Fibroblast of lung (primary cell): ENCODE measurements at regions not wholly inside any gene's neighbourhood (a gene's known extent, or its start where the extent isn't known, plus 50 kb on each side); places are given as distances from the start of the nearest gene placed in this dataset.

Source experiments
- DNase-seq, 2 donors: peaks; one replicate each; pipeline versions ENCODE4 v3.0.0 to v3.0.0-alpha.2; 2010; ENCODE audit warnings: low read depth in 2 of 2
- H2AFZ ChIP-seq: 2 replicates; pipeline ENCODE4 v1.5.1; 2012; ENCODE audit warnings: low read length, control low read depth, inconsistent platforms
- H3K27ac ChIP-seq: 2 replicates; pipeline ENCODE4 v1.5.1; 2011; ENCODE audit warnings: low read length, control low read depth; ENCODE audit not compliant: insufficient read depth
- H3K27me3 ChIP-seq: 2 replicates; pipeline ENCODE4 v1.5.1; 2011; ENCODE audit warnings: mild to moderate bottlenecking, low read length; ENCODE audit not compliant: control insufficient read depth, insufficient read depth
- H3K36me3 ChIP-seq: 2 replicates; pipeline ENCODE4 v1.5.1; 2011; ENCODE audit warnings: low read length; ENCODE audit not compliant: control insufficient read depth, insufficient read depth
- H3K4me1 ChIP-seq: 2 replicates; pipeline ENCODE4 v1.5.1; 2011; ENCODE audit warnings: low read length; ENCODE audit not compliant: control insufficient read depth, insufficient read depth; ENCODE audit errors: extremely low read depth
- H3K4me2 ChIP-seq: 2 replicates; pipeline ENCODE4 v1.5.1; 2011; ENCODE audit warnings: low read length, control low read depth; ENCODE audit not compliant: insufficient read depth; ENCODE audit errors: extremely low read depth
- H3K4me3 ChIP-seq, 4 experiments: fragments of 200-600 bp in 1 of 4; sonication (generic) in 1 of 4; replicated peaks in 1 of 4; 2 replicates each; pipeline ENCODE4 v1.5.1; 2011 to 2016; ENCODE audit warnings: low read length in 4 of 4, low read depth in 3 of 4, mild to moderate bottlenecking in 3 of 4, control low read depth in 2 of 4, inconsistent platforms in 1 of 4, mixed read lengths in 1 of 4; ENCODE audit not compliant: insufficient read depth in 1 of 4; ENCODE audit errors: control extremely low read depth in 1 of 4
- H3K79me2 ChIP-seq: 2 replicates; pipeline ENCODE4 v1.5.1; 2012; ENCODE audit warnings: mild to moderate bottlenecking, low read length, inconsistent platforms; ENCODE audit not compliant: control insufficient read depth, insufficient read depth
- H3K9ac ChIP-seq: 2 replicates; pipeline ENCODE4 v1.5.1; 2011; ENCODE audit warnings: mild to moderate bottlenecking, low read length, control low read depth; ENCODE audit not compliant: insufficient read depth
- H3K9me3 ChIP-seq: 2 replicates; pipeline ENCODE4 v1.5.1; 2012; ENCODE audit warnings: low read depth, low read length; ENCODE audit not compliant: control insufficient read depth, insufficient read depth
- H4K20me1 ChIP-seq: 2 replicates; pipeline ENCODE4 v1.5.1; 2011; ENCODE audit warnings: low read length; ENCODE audit not compliant: control insufficient read depth, insufficient read depth; ENCODE audit errors: extremely low read depth
- EZH2 ChIP-seq: IDR thresholded peaks from 2 replicates; pipeline ENCODE4 v1.5.1; 2012; ENCODE audit warnings: low read length, control low read depth, mild to moderate bottlenecking; ENCODE audit errors: missing control alignments
- TF ChIP-seq, protein P1 (sequence below), 2 donors: IDR thresholded peaks in 1 of 2; conservative IDR thresholded peaks in 1 of 2; 1 replicate in 1 of 2; 2 replicates in 1 of 2; pipeline ENCODE4 v1.5.1; 2011 to 2012; ENCODE audit warnings: low read length in 2 of 2, control low read depth in 1 of 2, inconsistent platforms in 1 of 2, low read depth in 1 of 2, mild to moderate bottlenecking in 1 of 2

DNA sequence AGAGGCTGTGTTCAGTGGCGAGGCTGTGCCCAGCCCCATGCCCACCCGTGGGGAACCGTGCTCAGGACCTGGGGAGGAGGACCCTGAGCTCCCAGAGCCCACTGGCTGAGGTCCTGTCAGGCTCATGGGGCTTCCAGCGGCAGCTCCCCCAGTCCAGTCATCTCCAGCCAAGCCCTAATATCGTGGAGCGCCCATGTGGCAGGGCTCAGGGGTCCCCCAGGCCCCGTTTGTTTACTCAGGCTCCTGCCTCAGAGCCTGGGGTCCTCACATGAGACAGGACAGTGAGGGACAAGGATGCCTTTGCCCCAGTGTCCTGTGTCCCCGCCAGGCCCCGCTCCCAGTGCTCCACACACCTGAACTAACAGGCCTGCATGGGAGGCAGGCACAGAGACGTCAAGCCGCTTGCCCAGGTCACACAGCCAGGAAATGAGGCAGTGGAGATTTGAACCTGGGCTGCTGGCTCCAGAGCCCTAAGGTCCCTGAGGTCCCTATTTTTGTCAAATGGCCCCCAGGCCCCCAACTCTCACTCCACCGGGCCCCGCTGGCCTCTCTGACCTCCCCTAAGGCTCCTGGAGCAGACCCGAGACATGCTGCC lies 100.7 kb upstream of the ACTRT2 start:
- Histone ChIP-seq H3K36me3 (no peaks in the 10 kb centered on the region), H3K4me1 (no peaks in the 10 kb centered on the region), H3K27me3 (no peaks in the 10 kb centered on the region), H3K9me3 (peaks cover 5% of the 10 kb centered on the region), H3K4me3 (no peak overlapping the region), H3K79me2 (no peaks in the 10 kb centered on the region), H3K4me2 (no peak overlapping the region), H3K9ac (no peak overlapping the region), H4K20me1 (no peaks in the 10 kb centered on the region), H3K27ac (no peak overlapping the region), H2AFZ (no peak overlapping the region)
- no peak for DNase-seq
- TF ChIP-seq EZH2, result no peak
- TF ChIP-seq, protein P1, sequence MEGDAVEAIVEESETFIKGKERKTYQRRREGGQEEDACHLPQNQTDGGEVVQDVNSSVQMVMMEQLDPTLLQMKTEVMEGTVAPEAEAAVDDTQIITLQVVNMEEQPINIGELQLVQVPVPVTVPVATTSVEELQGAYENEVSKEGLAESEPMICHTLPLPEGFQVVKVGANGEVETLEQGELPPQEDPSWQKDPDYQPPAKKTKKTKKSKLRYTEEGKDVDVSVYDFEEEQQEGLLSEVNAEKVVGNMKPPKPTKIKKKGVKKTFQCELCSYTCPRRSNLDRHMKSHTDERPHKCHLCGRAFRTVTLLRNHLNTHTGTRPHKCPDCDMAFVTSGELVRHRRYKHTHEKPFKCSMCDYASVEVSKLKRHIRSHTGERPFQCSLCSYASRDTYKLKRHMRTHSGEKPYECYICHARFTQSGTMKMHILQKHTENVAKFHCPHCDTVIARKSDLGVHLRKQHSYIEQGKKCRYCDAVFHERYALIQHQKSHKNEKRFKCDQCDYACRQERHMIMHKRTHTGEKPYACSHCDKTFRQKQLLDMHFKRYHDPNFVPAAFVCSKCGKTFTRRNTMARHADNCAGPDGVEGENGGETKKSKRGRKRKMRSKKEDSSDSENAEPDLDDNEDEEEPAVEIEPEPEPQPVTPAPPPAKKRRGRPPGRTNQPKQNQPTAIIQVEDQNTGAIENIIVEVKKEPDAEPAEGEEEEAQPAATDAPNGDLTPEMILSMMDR (conservative IDR thresholded peaks at IDR 0.05 in 1 of 2, IDR thresholded peaks at IDR 0.05 in 1 of 2; ENCODE audit: low read depth in 1 of 2, low read length in 2 of 2), result no peak

GRCh38 chr1:2921970-2922686 lies 99.1 kb upstream of the ACTRT2 start:
- Histone ChIP-seq H3K36me3 (no peaks in the 10 kb centered on the region), H3K27me3 (no peaks in the 10 kb centered on the region), H2AFZ (no peak overlapping the region), H3K9ac (no peak overlapping the region), H3K4me3 (no peak overlapping the region), H3K27ac (no peak overlapping the region), H3K9me3 (no peaks in the 10 kb centered on the region), H4K20me1 (no peaks in the 10 kb centered on the region), H3K79me2 (no peaks in the 10 kb centered on the region), H3K4me1 (no peaks in the 10 kb centered on the region), H3K4me2 (no peak overlapping the region)
- no peak for DNase-seq
- no peak for TF ChIP-seq EZH2
- TF ChIP-seq, protein P1 (conservative IDR thresholded peaks at IDR 0.05 in 1 of 2, IDR thresholded peaks at IDR 0.05 in 1 of 2; ENCODE audit: low read depth in 1 of 2, low read length in 2 of 2), result no peak

DNA sequence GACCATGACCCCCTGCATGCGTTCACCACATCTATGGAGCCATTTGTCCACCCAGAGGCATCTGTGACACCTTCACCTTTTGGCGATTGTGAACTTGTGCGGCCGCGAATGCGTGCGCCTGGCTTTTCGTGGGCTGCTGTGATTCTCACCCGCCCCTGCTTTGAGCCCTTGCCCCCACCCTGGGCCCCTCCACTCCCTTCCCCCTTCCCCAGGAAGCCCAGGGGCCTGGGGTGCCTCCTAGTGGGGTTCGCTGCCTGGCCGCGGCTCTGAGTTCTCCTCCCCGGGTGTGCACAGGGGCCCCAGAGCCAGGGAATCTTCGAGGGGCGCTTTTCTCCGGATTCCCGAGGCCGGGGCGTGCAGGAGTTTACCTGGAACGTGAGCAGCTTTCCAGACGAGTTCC lies 97.9 kb upstream of the ACTRT2 start:
- no peaks in the 10 kb centered on the region for H3K9me3 ChIP-seq
- H2AFZ ChIP-seq, result no peak overlapping the region
- TF ChIP-seq, protein P1 (conservative IDR thresholded peaks at IDR 0.05 in 1 of 2, IDR thresholded peaks at IDR 0.05 in 1 of 2; ENCODE audit: low read depth in 1 of 2, low read length in 2 of 2), result no peak
- TF ChIP-seq EZH2, result no peak
- H3K4me1 ChIP-seq, result no peaks in the 10 kb centered on the region
- no peak overlapping the region for H3K4me2 ChIP-seq
- no peak for DNase-seq
- H4K20me1 ChIP-seq, result no peaks in the 10 kb centered on the region
- H3K36me3 ChIP-seq, result no peaks in the 10 kb centered on the region
- H3K79me2 ChIP-seq, result no peaks in the 10 kb centered on the region
- H3K4me3 ChIP-seq, result no peak overlapping the region
- no peaks in the 10 kb centered on the region for H3K27me3 ChIP-seq
- no peak overlapping the region for H3K9ac ChIP-seq
- no peak overlapping the region for H3K27ac ChIP-seq
